ENCODE measurements at regions not wholly inside any gene's neighbourhood (a gene's known extent, or its start where the extent isn't known, plus 50 kb on each side); places are given as distances from the start of the nearest gene placed in this dataset.

DNA sequence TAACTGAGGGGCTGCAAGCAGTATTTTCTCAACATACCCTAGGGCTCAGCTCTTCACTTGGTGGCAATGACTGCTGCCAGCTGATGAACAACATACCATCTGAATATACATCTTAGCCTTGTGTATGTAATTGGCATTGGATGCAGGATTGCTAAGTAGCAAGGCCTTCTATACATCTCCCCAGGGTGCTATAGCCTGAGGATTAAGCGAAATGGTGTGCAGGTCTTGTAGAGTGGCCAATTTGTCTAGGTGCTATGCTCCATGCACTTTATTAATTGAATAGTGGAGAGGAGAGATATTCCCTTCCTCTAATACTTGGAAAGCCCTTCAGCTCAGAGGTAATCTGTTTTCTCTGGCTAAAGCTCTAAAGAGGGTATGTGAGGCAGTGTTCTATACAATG is 71.9 kb downstream of the KIF2B start:
- no peak for TF ChIP-seq POLR2A (IDR thresholded peaks at IDR 0.05)
- TF ChIP-seq, protein P1, sequence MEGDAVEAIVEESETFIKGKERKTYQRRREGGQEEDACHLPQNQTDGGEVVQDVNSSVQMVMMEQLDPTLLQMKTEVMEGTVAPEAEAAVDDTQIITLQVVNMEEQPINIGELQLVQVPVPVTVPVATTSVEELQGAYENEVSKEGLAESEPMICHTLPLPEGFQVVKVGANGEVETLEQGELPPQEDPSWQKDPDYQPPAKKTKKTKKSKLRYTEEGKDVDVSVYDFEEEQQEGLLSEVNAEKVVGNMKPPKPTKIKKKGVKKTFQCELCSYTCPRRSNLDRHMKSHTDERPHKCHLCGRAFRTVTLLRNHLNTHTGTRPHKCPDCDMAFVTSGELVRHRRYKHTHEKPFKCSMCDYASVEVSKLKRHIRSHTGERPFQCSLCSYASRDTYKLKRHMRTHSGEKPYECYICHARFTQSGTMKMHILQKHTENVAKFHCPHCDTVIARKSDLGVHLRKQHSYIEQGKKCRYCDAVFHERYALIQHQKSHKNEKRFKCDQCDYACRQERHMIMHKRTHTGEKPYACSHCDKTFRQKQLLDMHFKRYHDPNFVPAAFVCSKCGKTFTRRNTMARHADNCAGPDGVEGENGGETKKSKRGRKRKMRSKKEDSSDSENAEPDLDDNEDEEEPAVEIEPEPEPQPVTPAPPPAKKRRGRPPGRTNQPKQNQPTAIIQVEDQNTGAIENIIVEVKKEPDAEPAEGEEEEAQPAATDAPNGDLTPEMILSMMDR (IDR thresholded peaks at IDR 0.05) = no peak
